Right ventricle myocardium superior (tissue), 1 donor: ENCODE measurements at regions not wholly inside any gene's neighbourhood (a gene's known extent, or its start where the extent isn't known, plus 50 kb on each side); places are given as distances from the start of the nearest gene placed in this dataset.

Source experiments
- ATAC-seq: fragments of 200-7000 bp; cut with Tn5 transposase; one replicate; pipeline ENCODE4 v1.9.1; 2020; ENCODE audit warnings: mild to moderate bottlenecking; ENCODE audit not compliant: poor library complexity
- DNase-seq: peaks from one replicate; pipeline ENCODE4 v3.0.0-alpha.2; 2020
- intact Hi-C: fragments of 100-400 bp; cut with DNase I; formaldehyde crosslinking; loops from one replicate; pipeline ENCODE4 v1.11.2; 2022
- donor health status: DM: no; HTN: yes; CAD: no; lungs with severe emphysema.

DNA sequence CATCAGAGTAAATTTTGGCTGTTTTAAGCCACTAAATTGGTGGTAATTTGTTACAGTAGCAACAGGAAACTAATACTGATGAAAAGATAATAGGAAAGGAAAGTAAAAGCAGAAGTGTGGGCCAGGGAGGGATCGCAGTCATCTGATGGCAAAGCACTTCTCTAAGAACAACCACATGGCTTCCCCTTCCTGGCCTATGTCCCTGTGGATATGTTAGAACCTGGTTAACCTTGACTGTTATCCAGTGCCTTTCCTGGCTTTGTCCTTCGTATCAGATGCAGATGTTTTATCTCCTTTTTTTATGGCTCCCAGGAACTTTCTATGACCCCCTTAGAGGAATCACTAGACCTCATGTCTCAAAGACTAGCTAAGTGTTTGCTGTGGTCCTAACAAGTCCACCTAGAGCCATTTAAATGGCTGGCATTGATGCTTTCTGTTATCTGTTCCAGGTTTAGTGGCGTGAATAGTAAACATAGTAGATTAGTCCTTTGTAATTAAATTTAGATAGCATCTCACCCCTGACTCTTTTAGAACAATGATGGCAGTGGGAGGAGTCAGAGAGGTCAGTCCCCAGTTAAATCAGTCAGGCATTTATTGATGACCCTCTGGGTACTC, 79.2 kb upstream of the PHACTR2 start:
- ATAC-seq (peak; percentile 47), DNase-seq (no peak)
- intact Hi-C loops = no loop called here

DNA sequence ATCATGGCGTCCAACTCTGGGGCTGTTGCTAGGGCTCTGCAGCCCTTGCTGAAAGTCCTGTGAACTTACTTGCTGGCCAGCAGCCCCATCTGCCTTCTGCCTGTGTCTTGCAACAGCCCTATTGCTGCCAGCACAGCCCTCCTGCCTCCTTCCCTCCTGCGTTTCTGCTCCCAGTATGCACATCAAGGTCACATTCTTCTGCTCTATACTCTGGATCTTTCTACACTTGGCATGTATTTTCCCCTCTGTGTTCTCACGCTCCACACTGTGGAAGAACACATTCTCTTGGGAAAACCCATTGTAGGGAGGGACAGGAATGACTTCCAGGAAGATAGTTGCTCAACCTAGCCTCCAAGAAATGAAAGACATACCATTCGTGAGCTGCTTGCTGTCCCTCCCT, 80.9 kb upstream of the PHACTR2 start:
- peak; percentile 87 for ATAC-seq
- peak; percentile 80 for DNase-seq
- intact Hi-C loops = no loop called here

- DNase-seq = no peak
- intact Hi-C loops = no loop called here
- ATAC-seq = no peak
These were observed 82.3 kb upstream of the PHACTR2 start for GRCh38 chr6:143595251-143596036.

DNA sequence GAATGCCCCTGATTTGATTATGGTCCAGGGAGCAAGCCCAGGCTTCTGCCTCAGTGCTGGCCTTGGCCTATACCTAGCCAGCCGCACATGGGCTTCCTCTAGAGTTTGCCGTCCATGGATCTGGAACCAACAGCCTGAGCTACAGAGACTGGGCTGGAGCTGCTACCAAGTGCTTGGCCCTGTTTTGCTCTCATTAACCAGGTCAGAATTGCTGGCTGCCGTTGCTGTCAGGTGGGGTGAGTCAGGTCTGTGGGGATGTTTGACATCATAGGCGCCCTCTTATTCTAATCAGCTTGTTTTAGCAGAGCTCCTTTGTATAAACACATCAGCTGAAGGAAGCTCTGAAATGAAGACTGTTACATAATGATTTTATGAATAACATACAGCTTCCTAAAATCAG, 83.1 kb upstream of the PHACTR2 start:
- no peak for DNase-seq
- intact Hi-C loops = no loop called here
- ATAC-seq = no peak

- DNase-seq (no peak), ATAC-seq (no peak)
- intact Hi-C loops = no loop called here
These were observed 80.8 kb upstream of the FUCA2 start for GRCh38 chr6:143592335-143592734.

DNA sequence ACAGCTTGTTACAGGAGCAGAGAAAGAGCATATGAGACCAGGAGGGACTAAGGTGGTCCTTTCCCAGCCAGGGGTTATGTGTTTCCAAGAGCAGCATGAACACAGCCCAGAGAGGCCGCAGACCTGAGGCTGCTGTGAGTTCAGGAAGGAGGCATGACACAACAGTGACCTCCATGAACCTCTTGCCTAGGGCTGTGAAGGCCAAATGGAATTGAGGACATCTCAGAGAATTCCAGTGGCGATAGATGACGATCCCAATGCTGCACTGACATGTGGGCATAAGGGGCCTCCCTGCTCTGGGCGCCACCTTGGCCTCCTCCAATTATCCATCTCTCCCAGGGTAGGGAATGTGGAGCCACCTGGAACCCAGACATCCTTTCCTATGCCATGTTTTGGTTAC, 79.9 kb upstream of the FUCA2 start:
- intact Hi-C loops = no loop called here
- ATAC-seq (no peak), DNase-seq (no peak)

- ATAC-seq (no peak), DNase-seq (no peak)
- intact Hi-C loops = no loop called here
These were observed 77.6 kb upstream of the FUCA2 start for GRCh38 chr6:143589162-143589561.

- ATAC-seq (no peak), DNase-seq (no peak)
- intact Hi-C loops = no loop called here
These were observed 75.0 kb upstream of the FUCA2 start for GRCh38 chr6:143586557-143586956.

GRCh38 chr6:143585716-143586115, 74.2 kb upstream of the FUCA2 start:
- ATAC-seq = no peak
- DNase-seq = no peak
- intact Hi-C loops = no loop called here

DNA sequence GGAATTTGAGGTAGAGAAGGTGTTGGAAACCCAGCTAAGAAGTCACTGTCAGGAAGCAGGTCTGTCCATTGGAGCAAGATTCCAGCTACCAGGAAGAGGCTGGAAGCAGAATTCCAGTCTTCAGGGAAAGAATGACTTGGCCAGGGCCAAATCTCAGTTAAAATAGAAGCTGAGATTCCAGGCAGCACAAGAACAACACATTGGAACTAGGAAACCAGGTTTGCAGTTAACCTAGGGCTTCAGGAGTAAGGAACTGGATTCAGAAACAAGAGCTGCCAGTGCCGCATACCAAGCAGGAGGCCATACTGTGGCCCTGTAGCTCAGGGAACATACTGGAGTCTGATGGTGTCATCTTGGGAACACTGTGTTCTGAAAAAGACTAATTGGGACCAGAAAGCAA, 73.7 kb upstream of the FUCA2 start:
- DNase-seq (no peak), ATAC-seq (no peak)
- intact Hi-C loops = no loop called here

DNA sequence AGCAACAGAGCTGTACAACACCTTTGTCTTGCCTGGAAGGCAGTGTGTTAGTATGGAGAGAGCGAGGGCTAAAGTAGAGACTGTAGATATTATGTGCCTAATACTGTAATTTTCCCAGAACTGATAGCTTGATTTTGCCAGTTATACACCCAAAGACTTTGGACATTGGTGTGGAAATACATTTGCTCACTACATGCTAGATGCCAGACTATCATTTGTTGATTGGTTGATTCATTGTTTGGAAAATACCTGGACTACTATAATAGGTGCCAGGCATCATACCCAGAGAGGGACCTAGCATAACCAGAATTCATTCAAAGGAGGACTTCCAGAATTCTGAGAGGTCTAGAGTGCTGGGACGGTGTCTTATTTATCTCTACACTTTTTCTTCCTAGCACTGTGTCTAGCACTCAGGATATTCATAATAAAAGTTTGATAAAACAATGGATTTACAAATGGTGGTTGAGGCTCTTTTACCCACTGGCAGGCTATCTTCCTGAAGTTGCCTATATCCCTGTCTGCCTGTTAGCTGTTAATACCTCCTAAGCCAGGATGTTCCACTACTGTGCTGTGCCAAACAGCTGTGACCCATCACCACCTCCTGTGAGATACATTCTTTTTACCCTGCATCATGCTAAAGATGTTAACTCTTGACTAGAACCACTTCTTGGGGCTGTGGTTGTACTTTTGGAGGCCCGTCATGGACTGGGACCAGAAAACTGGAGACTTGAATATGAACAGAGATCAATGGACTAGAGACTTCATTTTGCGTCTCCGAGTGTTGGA, 72.2 kb upstream of the FUCA2 start:
- no peak for ATAC-seq
- no peak for DNase-seq
- intact Hi-C loops = no loop called here

GRCh38 chr6:143581835-143582480, 70.4 kb upstream of the FUCA2 start:
- no peak for ATAC-seq
- intact Hi-C loops = no loop called here
- no peak for DNase-seq

DNA sequence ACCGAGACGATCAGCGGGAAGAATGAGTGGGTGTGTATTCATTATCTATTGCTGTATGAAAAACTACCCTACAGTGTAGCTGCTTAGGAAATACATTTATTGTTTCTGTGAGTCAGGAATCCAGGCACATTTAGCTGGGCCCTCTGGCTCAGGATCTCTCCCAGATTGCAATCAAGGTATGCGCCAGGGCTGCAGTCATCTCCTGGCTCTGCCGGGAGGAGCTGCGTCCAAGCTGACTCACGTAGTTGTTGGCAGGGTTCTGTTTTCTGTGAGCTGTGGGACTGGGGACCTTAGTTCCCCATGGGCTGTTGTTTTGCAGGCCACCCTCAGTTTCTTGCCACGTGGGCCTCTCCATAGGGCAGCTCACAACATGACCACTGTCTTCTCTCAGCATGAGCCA, 68.2 kb upstream of the FUCA2 start:
- intact Hi-C loops = loop anchor here (5.0 kb wide), 1 partner anchor 263 kb away; the partner anchor contains the start of gene LTV1
- DNase-seq = peak; percentile 54

DNA sequence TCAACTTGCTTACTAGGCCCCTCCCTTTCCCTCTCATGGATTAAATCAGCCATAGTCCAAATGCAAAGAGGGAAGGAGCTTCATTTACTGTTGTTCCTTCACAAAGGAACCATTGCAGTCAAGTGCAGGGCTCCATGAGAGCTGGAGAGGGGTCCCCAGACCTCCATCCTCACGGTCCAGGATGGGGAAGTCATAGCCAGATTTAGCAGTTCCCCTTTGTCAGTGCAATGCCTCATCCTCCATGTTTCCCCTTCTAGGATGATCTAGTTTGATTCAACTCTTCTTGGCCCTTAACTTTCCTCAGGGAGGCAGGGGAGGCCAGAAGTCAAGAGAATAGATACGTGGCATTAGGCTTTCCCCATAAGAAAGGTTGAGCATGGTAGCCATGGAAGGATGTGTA, 66.5 kb upstream of the FUCA2 start:
- ATAC-seq = no peak
- DNase-seq = no peak

More for the DNA sequence above, 68.2 kb upstream of the FUCA2 start:
- peak; percentile 58 for ATAC-seq

DNA sequence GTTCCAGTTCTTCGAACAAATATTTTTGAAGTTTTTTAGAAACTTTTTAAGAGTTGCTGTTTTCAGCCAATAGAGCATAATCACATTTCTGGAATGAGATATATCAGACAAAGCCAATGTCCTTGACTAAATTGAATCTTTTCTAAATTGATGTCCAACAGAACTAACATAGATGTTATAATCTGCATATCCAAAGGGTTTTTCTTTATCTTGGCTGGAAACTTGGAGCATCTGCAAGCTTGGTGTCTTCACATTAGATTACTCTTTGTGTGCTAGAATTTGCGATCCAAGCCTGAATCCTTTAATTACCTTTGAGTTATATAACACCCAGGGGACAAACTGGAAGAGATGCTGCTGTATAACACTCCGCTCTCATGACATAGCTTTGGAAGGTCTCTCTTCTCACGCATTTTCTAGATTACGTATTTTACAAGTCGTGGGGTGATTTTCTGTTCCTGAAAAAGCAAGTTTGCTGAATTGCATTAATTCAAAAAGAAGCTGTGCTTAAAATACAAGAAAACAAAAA, 64.4 kb upstream of the FUCA2 start:
- ATAC-seq (peak; percentile 51), DNase-seq (no peak)
- intact Hi-C loops = loop anchor here (2.0 to 5.0 kb wide), 2 partner anchors 266 to 437 kb away; partner anchors contain the start of gene LTV1

More for the DNA sequence above, 66.5 kb upstream of the FUCA2 start:
- intact Hi-C loops = loop anchor here (5.0 kb wide), 1 partner anchor 264 kb away; the partner anchor contains the start of gene LTV1

GRCh38 chr6:143575440-143575839, 63.9 kb upstream of the FUCA2 start:
- intact Hi-C loops = loop anchor here (2.0 to 5.0 kb wide), 2 partner anchors 267 to 437 kb away; partner anchors contain the start of gene LTV1
- ATAC-seq (peak; percentile 93), DNase-seq (no peak)

DNA sequence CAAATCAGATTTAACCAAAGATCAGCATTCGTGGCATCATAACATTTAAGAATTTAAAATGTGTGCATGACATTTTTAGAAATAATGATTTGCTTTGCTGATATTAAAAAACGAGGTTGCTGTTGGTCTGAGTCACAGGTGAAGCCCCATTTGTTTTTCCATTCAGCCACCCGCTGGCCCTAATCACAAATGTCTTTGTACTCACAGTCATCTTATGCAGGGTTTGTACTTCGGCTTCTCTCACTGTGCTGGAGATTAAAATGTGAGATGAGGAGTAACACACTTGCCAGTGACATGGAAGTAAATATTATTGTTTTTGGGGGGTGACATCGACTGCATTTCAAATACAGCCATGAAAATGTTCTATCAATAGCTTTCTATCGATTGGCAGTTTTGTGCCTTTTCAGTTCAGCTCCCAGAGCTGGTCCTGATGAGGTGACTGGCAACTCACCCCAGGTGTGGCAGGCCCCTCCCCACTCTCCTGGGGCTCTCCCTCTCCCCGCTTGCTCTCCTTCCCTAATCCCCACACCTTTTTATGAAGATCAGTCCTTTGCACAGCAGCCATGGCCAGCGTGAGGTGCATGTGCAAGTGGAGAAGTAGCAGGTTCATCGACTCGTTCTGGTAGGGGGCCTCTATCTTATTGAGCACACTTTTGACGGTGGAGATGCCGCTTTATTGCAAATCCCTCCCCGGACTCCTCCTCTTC, 58.8 kb upstream of the FUCA2 start:
- no peak for ATAC-seq
- intact Hi-C loops = no loop called here
- DNase-seq = no peak

DNA sequence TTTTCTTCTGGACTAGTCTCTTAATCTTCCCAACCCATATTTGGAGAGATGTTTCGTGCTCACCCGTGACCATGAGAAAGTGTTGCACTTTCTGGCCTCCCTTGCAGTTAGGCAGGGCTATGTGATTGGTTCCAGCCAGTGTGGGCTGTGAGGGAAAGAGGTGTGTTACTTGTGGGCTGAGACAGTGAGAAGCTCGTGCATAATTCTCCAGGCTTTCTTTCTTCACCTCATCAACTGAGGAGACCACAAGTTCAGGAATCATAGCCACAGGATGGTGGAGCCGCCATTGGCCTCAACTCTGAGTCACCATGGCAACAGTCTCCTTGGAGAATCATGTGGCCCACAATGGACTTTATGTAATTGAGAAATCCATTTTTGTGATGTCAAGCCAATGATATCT, 57.5 kb upstream of the FUCA2 start:
- DNase-seq (no peak), ATAC-seq (no peak)
- intact Hi-C loops = no loop called here
